ENCODE measurements at regions not wholly inside any gene's neighbourhood (a gene's known extent, or its start where the extent isn't known, plus 50 kb on each side); places are given as distances from the start of the nearest gene placed in this dataset.

GRCh38 chr16:52090080-52090479 is 456.9 kb downstream of the TOX3 start:
- DNase-seq: no peak

- DNase-seq: no peak
Measured at GRCh38 chr16:52089476-52089875, 457.5 kb downstream of the TOX3 start.

- DNase-seq: no peak
Measured at GRCh38 chr16:52086901-52087300, 460.0 kb downstream of the TOX3 start.

GRCh38 chr16:52078716-52079655 is 468.0 kb downstream of the TOX3 start:
- DNase-seq: no peak

- DNase-seq: no peak
Measured at GRCh38 chr16:52077607-52078006, 469.3 kb downstream of the TOX3 start.

GRCh38 chr16:52076801-52077201 is 470.1 kb downstream of the TOX3 start:
- DNase-seq: no peak

GRCh38 chr16:52076332-52076731 is 470.6 kb downstream of the TOX3 start:
- DNase-seq: no peak

- no peak for DNase-seq
Measured at GRCh38 chr16:52074133-52074532, 472.8 kb downstream of the TOX3 start.

- no peak for DNase-seq
Measured at GRCh38 chr16:52073024-52073423, 473.9 kb downstream of the TOX3 start.

- DNase-seq: no peak
Measured at GRCh38 chr16:52071101-52071500, 475.8 kb downstream of the TOX3 start.

- no peak for DNase-seq
Measured at GRCh38 chr16:52070341-52071057, 476.4 kb downstream of the TOX3 start.

- DNase-seq: no peak
Measured at GRCh38 chr16:52069866-52070265, 477.1 kb downstream of the TOX3 start.

- DNase-seq: no peak
Measured at GRCh38 chr16:52068447-52069074, 478.4 kb downstream of the TOX3 start.

- no peak for DNase-seq
Measured at GRCh38 chr16:52066962-52067361, 480.0 kb downstream of the TOX3 start.

GRCh38 chr16:52056259-52056658 is 490.7 kb downstream of the TOX3 start:
- DNase-seq: no peak

- no peak for DNase-seq
Measured at GRCh38 chr16:52055381-52055780, 491.6 kb downstream of the TOX3 start.

- DNase-seq: no peak
Measured at GRCh38 chr16:52054326-52054725, 492.6 kb downstream of the TOX3 start.

- DNase-seq: no peak
Measured at GRCh38 chr16:52052818-52053217, 494.1 kb downstream of the TOX3 start.

- DNase-seq: no peak
Measured at GRCh38 chr16:52051414-52052172, 495.4 kb downstream of the TOX3 start.

- no peak for DNase-seq
Measured at GRCh38 chr16:52050418-52050817, 496.5 kb downstream of the TOX3 start.

GRCh38 chr16:52035436-52035835 is 511.5 kb downstream of the TOX3 start:
- DNase-seq: no peak

- DNase-seq: no peak
Measured at GRCh38 chr16:52034830-52035229, 512.1 kb downstream of the TOX3 start.

GRCh38 chr16:52033992-52034391 is 513.0 kb downstream of the TOX3 start:
- no peak for DNase-seq
